Stimulated activated CD8-positive, alpha-beta memory T cell treated with anti-CD3 and anti-CD28 coated beads, Interleukin-15, amount 100 ng/mL, for 1 hour (primary cell): ENCODE measurements at regions not wholly inside any gene's neighbourhood (a gene's known extent, or its start where the extent isn't known, plus 50 kb on each side); places are given as distances from the start of the nearest gene placed in this dataset.

Experiments used
- DNase-seq: peaks from one replicate; pipeline ENCODE4 v3.0.0-alpha.2; 2020; ENCODE audit warnings: low read depth

DNA sequence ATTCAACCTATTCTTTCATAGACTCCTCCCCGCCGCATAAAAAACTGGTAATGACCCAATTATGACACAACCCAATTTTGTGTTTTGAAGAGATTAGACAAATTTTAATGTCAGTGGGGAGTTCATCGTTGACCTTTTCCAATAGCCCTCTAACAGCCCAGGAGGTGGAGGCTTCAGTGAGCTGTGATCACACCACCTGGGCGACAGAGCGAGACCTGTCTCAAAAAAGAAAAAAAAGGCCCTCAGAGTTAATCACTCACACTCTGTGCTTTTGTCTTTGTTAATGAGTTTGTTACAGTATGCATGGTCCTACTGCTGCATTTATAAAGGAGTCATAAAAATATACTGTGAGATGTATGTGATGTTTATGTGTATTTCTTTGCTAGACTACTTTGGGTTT is 510.6 kb downstream of the CPS1 start:
- DNase-seq: no peak

DNA sequence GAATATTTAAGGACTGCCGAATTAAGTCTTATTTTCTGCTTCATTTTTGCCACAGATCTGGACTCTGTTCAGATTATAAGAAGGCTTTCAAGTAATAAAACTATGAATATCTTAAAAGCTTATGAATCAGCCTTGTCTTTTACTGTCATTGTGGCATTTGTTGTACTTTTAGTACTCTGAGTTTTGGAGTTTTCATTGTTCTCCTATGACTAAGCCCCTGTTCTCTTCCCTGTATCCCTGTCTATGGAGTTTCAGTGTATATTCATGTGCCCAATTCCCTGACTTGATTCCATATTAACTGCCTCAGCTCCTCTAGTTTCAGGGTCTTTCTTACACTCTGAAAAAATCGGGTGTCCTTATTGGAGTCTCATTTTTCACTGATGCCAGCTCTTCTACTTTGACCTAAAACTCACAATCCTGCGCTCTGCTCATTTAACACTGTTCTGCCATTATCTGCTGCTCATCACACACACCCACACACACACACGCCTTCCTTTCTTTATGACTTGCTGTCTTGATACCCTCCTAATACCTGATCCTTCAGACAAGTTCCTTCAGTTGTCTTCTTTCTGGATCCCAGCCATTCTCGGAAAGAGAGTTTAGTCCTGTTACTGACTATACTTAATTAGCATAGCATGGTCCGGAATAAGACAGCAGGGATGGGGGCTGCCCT is 511.8 kb downstream of the CPS1 start:
- no peak for DNase-seq

DNA sequence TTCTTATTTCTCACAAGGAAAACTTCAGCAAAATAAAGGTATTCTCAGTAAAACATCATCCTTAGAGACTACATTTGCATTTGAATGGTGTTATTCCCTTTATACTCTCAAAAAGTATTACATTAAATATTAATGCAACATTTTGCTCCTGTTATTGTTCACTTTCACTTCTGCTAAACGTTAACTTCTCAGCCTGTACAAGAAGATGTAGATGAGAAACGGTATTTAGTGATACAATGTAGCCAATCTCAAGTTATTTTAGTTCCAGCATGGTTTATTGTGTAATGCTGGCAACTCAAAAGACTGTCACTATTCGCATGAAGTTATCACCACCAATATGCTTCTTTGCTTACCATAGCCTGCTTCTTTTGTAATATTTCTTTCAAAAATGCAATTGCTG is 514.1 kb downstream of the CPS1 start:
- no peak for DNase-seq

DNA sequence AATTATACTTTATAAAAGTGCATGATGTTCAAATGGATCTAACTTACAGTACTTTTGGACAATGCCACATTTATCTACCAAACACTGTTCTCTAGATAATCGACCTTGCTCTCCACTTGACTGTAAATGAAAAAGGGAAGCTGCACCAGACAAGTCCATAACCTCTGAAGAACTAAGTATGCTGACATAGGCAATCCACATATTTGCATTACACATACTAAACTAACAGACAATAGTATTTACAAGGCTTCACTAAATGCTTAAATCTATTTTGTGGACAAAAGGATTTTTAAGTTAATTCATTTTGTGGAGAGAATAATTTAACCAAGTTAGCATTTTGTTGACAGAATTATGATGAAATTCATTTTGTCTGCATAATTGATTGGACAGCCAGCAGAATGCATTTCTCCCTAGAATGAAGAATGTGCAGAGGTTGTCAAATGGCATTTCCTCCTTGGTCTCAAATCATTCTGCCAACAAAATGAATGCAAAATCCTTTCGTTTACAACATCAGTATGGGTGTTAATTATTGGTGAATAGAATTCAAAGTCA is 520.9 kb downstream of the CPS1 start:
- DNase-seq: no peak

DNA sequence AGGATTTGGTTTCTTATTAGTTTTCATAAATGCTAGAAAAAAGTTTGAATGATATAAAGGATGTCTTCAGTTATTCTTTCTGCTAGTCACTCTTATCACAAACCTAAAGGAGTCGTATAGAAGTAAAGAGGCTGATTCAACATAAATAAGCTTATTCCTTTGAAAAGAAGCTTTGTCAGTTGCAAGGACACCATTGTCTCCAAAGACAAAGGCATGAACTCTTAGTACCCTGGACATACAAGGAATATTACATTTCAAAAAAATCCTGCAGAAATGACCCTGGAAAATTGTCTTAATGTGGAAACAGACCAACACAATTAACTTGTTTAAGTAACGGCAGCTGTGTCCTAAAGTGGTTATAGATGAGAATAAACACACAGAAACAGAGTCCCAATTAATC is 528.0 kb downstream of the CPS1 start:
- no peak for DNase-seq

DNA sequence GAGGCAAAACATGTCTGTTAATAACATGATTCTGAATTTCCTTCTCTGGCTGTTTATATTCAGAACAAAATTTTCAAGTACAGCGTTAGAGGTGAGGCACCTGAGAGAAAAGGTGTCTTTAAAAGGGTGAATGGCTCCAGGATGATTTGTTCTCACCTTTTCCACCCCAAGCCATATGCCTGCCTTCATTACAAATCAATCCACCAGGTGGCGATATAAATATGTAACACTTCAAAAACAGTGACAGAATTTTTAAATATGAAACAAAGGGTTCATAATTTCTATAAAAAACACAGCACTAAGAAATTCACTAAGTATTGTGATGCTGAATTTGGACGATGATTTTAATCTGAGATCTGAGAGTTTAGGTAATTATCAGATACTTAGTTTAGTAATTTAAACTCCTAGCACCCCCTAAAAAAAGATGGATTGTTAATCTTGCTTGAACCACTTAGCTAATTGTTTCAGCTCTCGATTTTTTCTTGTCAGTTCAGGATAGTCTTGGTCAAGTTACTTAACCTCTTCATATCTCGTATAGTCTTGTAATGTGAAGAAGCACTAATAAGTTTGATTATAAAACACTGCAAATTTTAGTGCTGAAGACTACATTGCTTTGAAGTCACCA is 528.8 kb downstream of the CPS1 start:
- no peak for DNase-seq

DNA sequence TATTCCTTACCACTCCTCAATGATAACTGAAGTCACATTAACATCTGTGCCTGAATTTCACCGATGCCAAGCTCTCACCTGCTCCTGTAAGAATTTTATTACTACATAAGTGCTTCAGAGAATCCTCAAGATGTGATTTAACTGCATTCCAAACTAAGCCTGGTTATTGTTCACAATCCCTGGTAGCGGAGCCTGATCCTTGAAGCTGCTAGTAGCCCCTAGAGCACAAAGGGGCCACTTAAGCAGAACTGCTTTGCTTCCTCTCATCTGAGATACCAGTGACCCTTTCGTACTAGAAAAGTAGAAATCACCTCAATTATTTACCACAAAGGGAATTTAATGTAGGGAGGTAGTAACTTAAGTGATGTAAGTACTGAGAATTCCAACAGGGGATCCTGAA is 529.6 kb downstream of the CPS1 start:
- no peak for DNase-seq

DNA sequence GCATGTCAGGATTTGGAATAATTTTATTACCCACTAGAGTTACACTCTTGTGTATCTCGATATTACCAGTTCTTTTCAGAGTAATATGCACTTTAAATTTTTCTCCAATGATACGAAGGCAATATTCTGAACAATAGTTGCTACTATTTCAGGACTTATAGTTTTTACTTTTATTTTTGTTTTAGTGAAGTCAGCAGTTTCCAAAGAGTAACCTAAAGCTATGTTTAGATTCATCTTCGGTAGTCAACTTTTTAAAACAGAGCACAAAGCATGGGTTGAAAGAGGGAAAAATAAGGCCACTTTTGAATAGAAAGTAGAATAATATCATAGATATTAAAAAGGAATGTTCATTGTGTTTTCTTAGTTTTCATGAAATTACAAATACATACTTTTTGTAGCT is 532.7 kb downstream of the CPS1 start:
- no peak for DNase-seq

DNA sequence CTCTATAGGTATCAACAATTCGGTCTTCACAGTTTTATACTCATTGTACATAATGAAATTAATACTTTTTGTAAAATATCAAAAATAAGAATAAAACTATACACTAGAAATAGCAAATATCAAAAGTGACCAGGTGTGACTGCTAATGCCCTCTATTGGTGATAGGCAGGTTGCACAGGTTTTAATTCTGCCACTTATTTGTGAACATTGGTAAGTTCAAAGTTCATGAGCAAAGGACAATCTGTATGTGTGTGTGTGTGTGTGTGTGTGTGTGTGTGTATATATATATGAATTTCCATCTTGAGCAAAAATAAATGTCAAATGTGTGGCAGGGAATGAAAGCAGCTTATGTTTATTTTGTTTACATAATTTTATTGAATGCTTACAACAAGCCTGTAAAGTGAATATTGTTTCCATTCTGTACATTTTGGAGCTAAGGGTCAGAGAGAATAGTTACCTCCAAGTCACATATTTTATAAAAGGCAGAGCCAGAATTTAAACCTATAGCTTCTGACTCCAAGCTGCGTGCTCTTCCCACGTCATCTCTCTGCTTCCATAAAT is 537.4 kb downstream of the CPS1 start:
- DNase-seq: no peak

DNA sequence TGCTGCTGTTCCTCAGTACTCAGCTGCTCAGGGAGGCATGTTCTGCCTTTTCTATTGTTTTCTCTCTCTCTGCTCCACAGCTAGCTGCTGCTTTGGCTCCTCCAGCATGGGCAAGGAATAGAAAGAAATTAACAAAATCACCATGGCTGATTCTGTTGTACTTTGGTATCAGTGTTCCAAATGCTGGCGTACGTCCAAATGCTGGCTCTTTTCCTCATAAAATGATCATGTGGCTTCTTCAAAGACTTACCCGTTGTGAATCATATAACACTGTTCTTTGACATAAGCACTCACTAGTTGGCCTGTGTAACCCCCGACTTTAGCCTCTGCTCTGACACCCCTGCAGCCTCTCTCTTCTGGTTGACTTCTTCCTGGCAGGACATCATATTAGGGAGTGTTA is 547.6 kb downstream of the CPS1 start:
- no peak for DNase-seq

DNA sequence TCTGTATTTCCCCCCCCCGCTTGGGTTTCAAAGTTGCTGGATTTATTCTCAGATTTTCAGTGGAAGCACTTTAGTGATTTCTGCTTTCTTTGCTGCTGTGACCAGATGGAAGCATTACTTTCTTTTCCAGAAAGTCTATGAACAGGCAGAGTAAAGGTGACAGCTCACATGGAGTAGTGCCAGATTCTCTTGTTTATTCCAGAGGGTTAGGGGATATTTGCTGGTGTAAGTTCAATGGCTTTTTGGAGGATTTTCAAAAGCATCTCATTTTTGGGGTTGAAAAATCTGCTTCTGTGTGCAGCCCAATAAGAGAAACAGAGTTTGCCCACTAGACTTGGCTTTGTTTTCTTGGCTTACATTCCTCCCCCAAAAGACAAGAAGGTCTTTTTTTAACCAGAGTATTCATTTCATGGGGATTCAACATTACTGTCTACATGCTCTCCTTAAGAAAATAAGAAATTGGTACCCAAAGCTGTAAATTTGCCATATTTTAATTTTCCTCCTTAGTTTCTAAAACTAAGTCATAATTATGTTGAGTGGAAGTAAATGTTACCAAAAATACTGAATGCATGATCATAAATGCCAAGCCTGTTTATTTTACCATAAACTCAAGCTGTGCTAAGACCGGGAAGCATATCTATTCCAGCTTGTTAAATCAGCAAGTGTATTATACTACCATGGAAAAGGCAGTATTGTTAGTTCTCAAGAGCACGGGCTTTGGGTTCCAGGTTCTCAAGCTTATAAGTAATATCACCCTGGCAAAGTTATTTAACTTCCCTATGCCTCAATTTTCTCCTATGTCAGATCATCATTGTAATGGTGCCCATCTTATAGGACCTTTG is 557.2 kb downstream of the CPS1 start:
- DNase-seq: no peak

DNA sequence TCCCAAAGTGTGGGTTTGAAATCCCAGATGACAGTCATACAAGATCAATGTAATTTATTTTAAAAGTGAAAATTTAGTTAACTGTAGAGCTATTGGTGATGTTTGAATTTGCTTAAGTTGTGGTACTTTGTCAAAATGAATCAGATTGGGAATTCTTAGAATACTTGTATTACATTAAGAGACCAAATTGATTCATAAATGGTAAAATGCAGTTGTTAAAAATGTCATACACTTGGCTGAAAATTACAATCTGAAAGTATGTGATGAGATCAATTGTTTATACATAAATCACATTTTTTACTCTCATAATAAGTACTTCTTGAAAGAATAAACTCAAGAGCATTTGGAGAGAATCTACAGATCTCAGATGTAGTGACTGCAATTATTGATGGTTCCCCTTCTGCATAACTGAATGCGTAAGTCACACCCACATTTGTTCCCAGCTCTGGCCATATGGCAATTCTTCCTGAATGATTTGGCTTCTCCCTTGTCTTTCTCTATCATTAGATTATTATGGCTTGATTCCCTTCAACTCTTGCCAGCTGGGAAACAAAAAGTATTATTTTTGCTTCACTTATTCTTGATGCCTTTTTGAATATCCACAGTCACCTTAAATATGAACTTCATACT is 558.5 kb downstream of the CPS1 start:
- no peak for DNase-seq

DNA sequence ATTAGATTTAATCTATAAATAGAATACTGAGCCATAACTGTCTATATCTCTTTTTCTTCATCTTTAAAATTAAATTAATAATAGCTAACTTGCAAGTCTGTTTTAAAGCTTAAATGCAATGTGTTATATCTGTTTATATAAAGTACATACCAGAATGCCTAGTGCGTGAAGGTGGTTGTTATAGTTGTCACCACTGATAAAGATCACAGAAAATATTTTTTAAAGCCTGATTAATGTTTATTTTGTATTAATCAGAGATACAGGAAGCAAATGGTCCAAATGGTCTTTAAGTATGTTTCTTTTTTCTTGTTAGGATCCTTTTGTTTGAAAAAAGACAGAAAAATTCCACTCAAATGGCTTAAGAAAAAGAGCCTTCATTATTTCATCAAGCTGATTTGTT is 560.6 kb downstream of the CPS1 start:
- no peak for DNase-seq

DNA sequence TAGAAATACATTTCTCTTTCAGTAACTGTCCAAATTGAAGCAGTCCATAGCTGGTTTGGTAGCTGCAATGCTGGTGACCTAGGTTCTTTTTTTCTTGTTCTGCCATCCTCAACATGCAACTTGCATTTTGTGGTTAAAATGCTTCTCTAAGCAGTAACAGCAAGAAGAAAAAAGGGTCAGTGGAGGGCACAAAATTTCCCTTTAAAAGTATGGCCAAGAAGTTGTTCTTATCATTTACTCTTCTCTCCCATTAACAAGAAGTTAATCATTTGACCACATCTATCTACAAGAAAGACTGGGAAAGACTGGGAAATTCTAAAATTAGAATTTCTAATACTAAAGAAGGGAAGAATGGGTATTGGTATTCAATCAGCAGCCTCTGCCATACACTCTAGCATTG is 569.9 kb downstream of the CPS1 start:
- DNase-seq: no peak

DNA sequence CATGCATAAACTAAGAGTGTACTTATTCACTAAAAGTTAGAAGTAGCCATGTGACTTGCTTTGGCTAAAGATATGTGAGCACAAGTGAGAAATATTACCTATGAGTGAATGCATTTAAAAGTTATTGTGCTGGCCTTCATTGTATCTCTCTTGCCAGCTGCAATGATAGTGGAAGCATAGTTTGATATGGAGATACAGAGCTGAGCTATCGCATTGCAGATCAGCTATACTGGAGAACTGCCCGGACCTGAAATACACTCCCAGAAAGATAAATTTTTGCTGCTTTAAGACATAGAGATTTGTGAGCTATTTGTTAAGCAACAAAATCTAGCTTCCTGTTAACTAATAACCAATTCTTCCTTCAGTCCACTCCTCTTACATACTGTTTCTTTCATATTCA is 571.1 kb downstream of the CPS1 start:
- DNase-seq: no peak

DNA sequence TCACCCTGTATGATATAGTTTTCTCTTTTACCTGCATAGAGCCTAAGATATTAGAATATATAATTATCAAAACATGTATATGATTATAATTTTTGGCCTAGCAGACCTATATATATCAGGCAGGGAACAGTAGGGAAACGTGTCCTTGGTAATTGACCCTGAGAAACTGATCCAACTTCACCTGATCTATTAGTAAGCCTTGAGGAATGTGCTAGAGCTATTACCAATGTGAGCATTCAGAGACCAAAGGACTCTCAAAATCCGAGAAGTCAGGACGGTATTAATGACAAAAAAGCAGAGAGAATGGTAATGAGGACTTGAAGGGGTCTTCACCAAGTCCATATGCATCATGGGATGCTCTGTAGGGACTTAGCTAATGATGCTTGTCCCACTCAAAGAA is 571.9 kb downstream of the CPS1 start:
- no peak for DNase-seq

DNA sequence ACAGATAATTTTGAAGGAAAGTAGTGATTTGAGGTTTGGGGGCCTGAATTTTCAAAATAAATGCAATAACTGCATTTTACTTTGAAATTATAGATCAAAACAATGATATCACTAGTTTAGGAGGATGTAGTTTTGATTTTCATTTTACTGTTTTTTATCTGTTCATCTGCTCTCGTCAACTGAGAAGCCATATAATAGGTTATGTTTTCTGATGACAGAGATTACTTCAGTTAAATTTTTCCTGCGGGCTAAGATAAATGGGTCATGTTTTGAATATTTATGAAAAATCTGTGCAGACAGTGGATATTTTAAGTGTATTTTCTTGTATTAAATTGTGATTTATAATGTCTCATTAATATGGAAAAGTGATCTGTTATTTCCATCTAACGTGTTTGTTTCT is 573.4 kb downstream of the CPS1 start:
- no peak for DNase-seq

DNA sequence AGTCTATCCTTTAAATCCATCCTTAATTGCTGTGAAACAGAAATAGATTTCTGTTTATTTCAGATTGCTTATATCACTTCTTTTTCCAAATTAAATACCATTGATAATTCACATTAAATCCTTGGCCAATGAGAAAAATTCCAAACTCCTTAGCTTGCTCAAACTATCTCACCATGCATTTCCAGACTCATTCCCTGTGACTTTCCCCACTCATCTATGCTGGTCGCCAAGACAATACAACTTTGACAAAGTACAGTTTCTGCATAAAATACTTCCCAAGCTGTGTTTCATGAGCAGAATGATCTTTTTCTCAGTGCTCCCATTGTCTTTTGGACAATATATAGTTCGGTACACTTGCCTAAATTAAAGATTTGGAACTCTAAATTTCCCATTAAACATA is 575.6 kb downstream of the CPS1 start:
- no peak for DNase-seq

DNA sequence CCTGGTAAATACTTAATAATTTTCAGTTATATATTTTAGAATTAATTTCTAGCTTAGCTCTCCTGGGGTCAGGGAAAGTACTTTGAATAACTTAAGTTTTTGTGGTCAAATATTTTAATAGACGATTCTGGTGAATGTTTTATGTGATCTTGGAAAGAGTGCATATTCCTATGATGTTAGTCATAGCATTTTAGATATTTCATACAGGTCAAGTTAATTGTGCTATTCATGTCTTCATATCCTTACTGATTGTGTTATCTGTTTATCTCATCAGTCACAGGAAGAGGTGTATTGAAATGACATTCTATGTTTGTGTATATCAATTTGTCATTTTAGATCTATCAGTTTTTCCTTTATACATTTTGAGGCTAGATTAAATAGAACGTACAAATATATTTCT is 576.2 kb downstream of the CPS1 start:
- DNase-seq: no peak

DNA sequence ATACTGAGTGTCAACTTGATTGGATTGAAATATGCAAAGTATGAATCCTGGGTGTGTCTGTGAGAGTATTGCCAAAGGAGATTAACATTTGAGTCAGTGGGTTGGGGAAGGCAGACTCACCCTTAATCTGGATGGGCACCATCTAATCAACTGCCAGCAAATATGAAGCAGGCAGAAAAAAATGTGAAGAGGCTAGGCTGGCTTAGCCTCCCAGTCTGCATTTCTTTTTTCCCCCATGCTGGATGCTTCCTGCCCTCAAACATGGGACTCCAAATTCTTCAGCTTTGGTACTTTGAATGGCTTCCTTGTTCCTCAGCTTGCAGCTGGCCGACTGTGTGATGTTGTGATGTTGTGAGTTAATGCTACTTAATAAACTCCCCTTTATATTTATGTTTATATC is 577.4 kb downstream of the CPS1 start:
- no peak for DNase-seq

DNA sequence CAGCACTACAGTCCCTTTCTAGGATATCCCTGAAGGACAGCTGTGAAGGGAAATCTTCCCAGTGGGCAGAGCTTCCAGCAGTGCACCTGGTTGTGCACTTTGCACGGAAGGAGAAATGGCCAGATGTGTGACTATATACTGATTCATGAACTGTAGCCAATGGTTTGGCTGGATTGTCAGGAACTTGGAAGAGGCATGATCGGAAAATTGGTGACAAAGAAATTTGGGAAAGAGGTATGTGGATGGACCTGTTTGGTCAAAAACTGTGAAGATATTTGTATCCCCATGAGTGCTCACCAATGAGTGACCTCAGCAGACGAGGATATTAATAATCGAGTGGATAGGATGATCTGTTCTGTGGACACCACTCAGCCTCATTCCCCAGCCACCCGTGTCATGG is 582.2 kb downstream of the CPS1 start:
- no peak for DNase-seq

DNA sequence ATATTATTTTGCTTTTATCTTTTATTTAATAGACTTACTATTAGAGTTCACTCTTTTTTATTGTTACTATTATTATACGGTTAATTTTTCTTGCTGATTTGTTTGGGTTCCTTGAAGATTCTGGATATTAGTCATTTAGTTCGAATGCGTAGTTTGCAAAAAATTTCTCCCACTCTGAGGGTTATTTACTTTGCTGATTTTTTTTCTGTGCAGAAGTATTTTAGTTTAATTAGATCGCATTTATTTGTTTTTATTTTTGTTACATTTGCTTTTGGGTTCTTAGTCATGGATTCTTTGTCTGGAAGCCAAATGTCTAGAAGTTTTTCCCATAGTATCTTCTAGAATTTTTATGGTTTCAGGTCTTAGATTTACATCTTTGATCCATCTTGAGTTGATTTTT is 585.2 kb downstream of the CPS1 start:
- no peak for DNase-seq
